ENCODE measurements at regions not wholly inside any gene's neighbourhood (a gene's known extent, or its start where the extent isn't known, plus 50 kb on each side); places are given as distances from the start of the nearest gene placed in this dataset.

- TF ChIP-seq AHDC1 (CRISPR knock-in tag; IDR thresholded peaks at IDR 0.05; ENCODE audit: borderline replicate concordance) (0 out of 2 replicates have a peak, but pooled peaks have one; percentile 14), ZNF788 (CRISPR knock-in tag; IDR thresholded peaks at IDR 0.05; ENCODE audit: borderline replicate concordance) (no peak), ZNF629 (CRISPR knock-in tag; conservative IDR thresholded peaks at IDR 0.05) (peak; percentile 65), SALL1 (CRISPR knock-in tag; IDR thresholded peaks at IDR 0.05) (peak; percentile 4; the same call in 1 of the 2 replicates), PITX1 (CRISPR knock-in tag; IDR thresholded peaks at IDR 0.05) (no peak), ZNF280B (CRISPR knock-in tag; IDR thresholded peaks at IDR 0.05; ENCODE audit: borderline replicate concordance) (0 out of 2 replicates have a peak, but pooled peaks have one; percentile 35)
Measured at GRCh38 chr16:85240982-85241924, 129.0 kb upstream of the CIBAR2 start (continued).
